Brain pericyte (primary cell): ENCODE measurements at regions not wholly inside any gene's neighbourhood (a gene's known extent, or its start where the extent isn't known, plus 50 kb on each side); places are given as distances from the start of the nearest gene placed in this dataset.

Source experiments
- DNase-seq: peaks from one replicate; pipeline ENCODE4 v3.0.0-alpha.2; 2012; ENCODE audit warnings: low read depth, low spot score

GRCh38 chr3:104974316-104974715 lies 392.4 kb upstream of the ALCAM start:
- DNase-seq, result no peak

GRCh38 chr3:104977719-104978118 lies 389.0 kb upstream of the ALCAM start:
- no peak for DNase-seq

- DNase-seq, result no peak
Measured at GRCh38 chr3:104982130-104982529, 384.6 kb upstream of the ALCAM start.

GRCh38 chr3:104987859-104988258 lies 378.9 kb upstream of the ALCAM start:
- DNase-seq, result no peak

GRCh38 chr3:104988496-104988895 lies 378.2 kb upstream of the ALCAM start:
- DNase-seq, result no peak

GRCh38 chr3:104989878-104990277 lies 376.8 kb upstream of the ALCAM start:
- no peak for DNase-seq

GRCh38 chr3:104990758-104991157 lies 376.0 kb upstream of the ALCAM start:
- DNase-seq, result no peak

- peak; percentile 29 for DNase-seq
Measured at GRCh38 chr3:104992676-104993075, 374.0 kb upstream of the ALCAM start.

GRCh38 chr3:105006164-105006563 lies 360.5 kb upstream of the ALCAM start:
- DNase-seq, result no peak

- no peak for DNase-seq
Measured at GRCh38 chr3:105013657-105014056, 353.1 kb upstream of the ALCAM start.

GRCh38 chr3:105014631-105015030 lies 352.1 kb upstream of the ALCAM start:
- DNase-seq, result no peak

- DNase-seq, result no peak
Measured at GRCh38 chr3:105022813-105023212, 343.9 kb upstream of the ALCAM start.

GRCh38 chr3:105030211-105030610 lies 336.5 kb upstream of the ALCAM start:
- no peak for DNase-seq

GRCh38 chr3:105032541-105032940 lies 334.2 kb upstream of the ALCAM start:
- DNase-seq, result no peak

- no peak for DNase-seq
Measured at GRCh38 chr3:105033081-105033480, 333.6 kb upstream of the ALCAM start.

GRCh38 chr3:105039004-105039403 lies 327.7 kb upstream of the ALCAM start:
- no peak for DNase-seq

GRCh38 chr3:105040026-105040622 lies 326.6 kb upstream of the ALCAM start:
- no peak for DNase-seq

GRCh38 chr3:105042586-105042985 lies 324.1 kb upstream of the ALCAM start:
- DNase-seq, result no peak

GRCh38 chr3:105051111-105051510 lies 315.6 kb upstream of the ALCAM start:
- DNase-seq, result no peak

GRCh38 chr3:105051972-105052371 lies 314.7 kb upstream of the ALCAM start:
- DNase-seq, result no peak

- no peak for DNase-seq
Measured at GRCh38 chr3:105062853-105063252, 303.9 kb upstream of the ALCAM start.

GRCh38 chr3:105065895-105066839 lies 300.5 kb upstream of the ALCAM start:
- DNase-seq, result no peak

GRCh38 chr3:105067361-105067760 lies 299.3 kb upstream of the ALCAM start:
- no peak for DNase-seq
